ENCODE measurements at regions not wholly inside any gene's neighbourhood (a gene's known extent, or its start where the extent isn't known, plus 50 kb on each side); places are given as distances from the start of the nearest gene placed in this dataset.
A peak's percentile ranks its signal among the peaks of the same experiment; 100 is the strongest.

- H3K23ac ChIP-seq (ENCODE audit: low read length): no peak overlapping the region
- WGBS (ENCODE audit: extremely low coverage, insufficient coverage, insufficient read length): no CpG with 5 or more reads among the region's 7 CpGs
- no peak overlapping the region for H4K8ac ChIP-seq (ENCODE audit: low read depth, low read length)
- H3K4me1 ChIP-seq (ENCODE audit: control insufficient read depth in 1 of 2, insufficient read depth in 2 of 2, low read length in 2 of 2): peaks cover 2 to 8% of the 10 kb centered on the region in 2 experiments
- H3K14ac ChIP-seq (ENCODE audit: low read length): peak overlapping the region; percentile 52
- no peak for DNase-seq
- peak overlapping the region; percentile 70 for H2AFZ ChIP-seq (ENCODE audit: insufficient read depth, low read length, poor library complexity)
- no peaks in the 10 kb centered on the region for H3K36me3 ChIP-seq (ENCODE audit: control insufficient read depth in 1 of 2, insufficient read depth in 2 of 2, low read length in 2 of 2)
- H3K9me3 ChIP-seq (ENCODE audit: insufficient read depth, low read depth, low read length): no peaks in the 10 kb centered on the region
- H3K4ac ChIP-seq (ENCODE audit: low read depth, low read length): no peak overlapping the region
- peaks cover 2% of the 10 kb centered on the region for H3K79me1 ChIP-seq (ENCODE audit: low read length)
- H3K27ac ChIP-seq (ENCODE audit: low read depth, low read length): no peak overlapping the region
- peak overlapping the region; percentile 76 for H3K18ac ChIP-seq (ENCODE audit: low read length)
- peak overlapping the region; percentile 69 for H2BK120ac ChIP-seq (ENCODE audit: insufficient read depth, low read length, poor library complexity)
- no peaks in the 10 kb centered on the region for H3K27me3 ChIP-seq (ENCODE audit: insufficient read depth, low read length)
- H2BK5ac ChIP-seq (ENCODE audit: low read depth, low read length, poor library complexity): peak overlapping the region; percentile 59
- H3K4me3 ChIP-seq (ENCODE audit: low read depth, low read length): no peak overlapping the region
- peak overlapping the region; percentile 75 for H2AK5ac ChIP-seq (ENCODE audit: low read length)
- peak overlapping the region; percentile 97 for H2BK12ac ChIP-seq (ENCODE audit: low read length)
- peak overlapping the region; percentile 42 for H4K91ac ChIP-seq (ENCODE audit: low read depth, low read length)
- H3K9ac ChIP-seq (ENCODE audit: low read length): no peak overlapping the region
- peaks cover 2% of the 10 kb centered on the region for H3K79me2 ChIP-seq (ENCODE audit: control insufficient read depth, insufficient read depth, low read length, poor library complexity)
- H4K12ac ChIP-seq (ENCODE audit: low read depth, low read length): no peak overlapping the region
- no peak overlapping the region for H3K4me2 ChIP-seq (ENCODE audit: low read length)
Observed at GRCh38 chr6:125597411-125598253, 151.8 kb upstream of the HEY2 start.

- peaks cover 2% of the 10 kb centered on the region for H3K79me2 ChIP-seq (ENCODE audit: control insufficient read depth, insufficient read depth, low read length, poor library complexity)
- H2AK5ac ChIP-seq (ENCODE audit: low read length): no peak overlapping the region
- no peak overlapping the region for H3K18ac ChIP-seq (ENCODE audit: low read length)
- H2BK5ac ChIP-seq (ENCODE audit: low read depth, low read length, poor library complexity): no peak overlapping the region
- H2BK12ac ChIP-seq (ENCODE audit: low read length): no peak overlapping the region
- no peak overlapping the region for H4K8ac ChIP-seq (ENCODE audit: low read depth, low read length)
- H3K9me3 ChIP-seq (ENCODE audit: insufficient read depth, low read depth, low read length): no peaks in the 10 kb centered on the region
- H3K14ac ChIP-seq (ENCODE audit: low read length): no peak overlapping the region
- H2BK120ac ChIP-seq (ENCODE audit: insufficient read depth, low read length, poor library complexity): no peak overlapping the region
- no peak overlapping the region for H3K4ac ChIP-seq (ENCODE audit: low read depth, low read length)
- no peak overlapping the region for H3K4me2 ChIP-seq (ENCODE audit: low read length)
- no peak overlapping the region for H2AFZ ChIP-seq (ENCODE audit: insufficient read depth, low read length, poor library complexity)
- H4K91ac ChIP-seq (ENCODE audit: low read depth, low read length): peak overlapping the region; percentile 2
- no peak overlapping the region for H3K4me3 ChIP-seq (ENCODE audit: low read depth, low read length)
- H3K79me1 ChIP-seq (ENCODE audit: low read length): peaks cover 2% of the 10 kb centered on the region
- H3K27ac ChIP-seq (ENCODE audit: low read depth, low read length): no peak overlapping the region
- no CpG with 5 or more reads among the region's 5 CpGs for WGBS (ENCODE audit: extremely low coverage, insufficient coverage, insufficient read length)
- H3K36me3 ChIP-seq (ENCODE audit: control insufficient read depth in 1 of 2, insufficient read depth in 2 of 2, low read length in 2 of 2): no peaks in the 10 kb centered on the region
- no peak overlapping the region for H3K9ac ChIP-seq (ENCODE audit: low read length)
- H3K27me3 ChIP-seq (ENCODE audit: insufficient read depth, low read length): no peaks in the 10 kb centered on the region
- no peak overlapping the region for H4K12ac ChIP-seq (ENCODE audit: low read depth, low read length)
- peak; percentile 84 to 90 for DNase-seq
- peaks cover 2 to 8% of the 10 kb centered on the region in 2 experiments for H3K4me1 ChIP-seq (ENCODE audit: control insufficient read depth in 1 of 2, insufficient read depth in 2 of 2, low read length in 2 of 2)
- no peak overlapping the region for H3K23ac ChIP-seq (ENCODE audit: low read length)
Observed at GRCh38 chr6:125598422-125598821, 151.0 kb upstream of the HEY2 start.

GRCh38 chr6:125604257-125604656 is 145.2 kb upstream of the HEY2 start:
- Histone ChIP-seq H3K23ac (ENCODE audit: low read length) (no peak overlapping the region), H4K91ac (ENCODE audit: low read depth, low read length) (no peak overlapping the region), H3K14ac (ENCODE audit: low read length) (no peak overlapping the region)

DNA sequence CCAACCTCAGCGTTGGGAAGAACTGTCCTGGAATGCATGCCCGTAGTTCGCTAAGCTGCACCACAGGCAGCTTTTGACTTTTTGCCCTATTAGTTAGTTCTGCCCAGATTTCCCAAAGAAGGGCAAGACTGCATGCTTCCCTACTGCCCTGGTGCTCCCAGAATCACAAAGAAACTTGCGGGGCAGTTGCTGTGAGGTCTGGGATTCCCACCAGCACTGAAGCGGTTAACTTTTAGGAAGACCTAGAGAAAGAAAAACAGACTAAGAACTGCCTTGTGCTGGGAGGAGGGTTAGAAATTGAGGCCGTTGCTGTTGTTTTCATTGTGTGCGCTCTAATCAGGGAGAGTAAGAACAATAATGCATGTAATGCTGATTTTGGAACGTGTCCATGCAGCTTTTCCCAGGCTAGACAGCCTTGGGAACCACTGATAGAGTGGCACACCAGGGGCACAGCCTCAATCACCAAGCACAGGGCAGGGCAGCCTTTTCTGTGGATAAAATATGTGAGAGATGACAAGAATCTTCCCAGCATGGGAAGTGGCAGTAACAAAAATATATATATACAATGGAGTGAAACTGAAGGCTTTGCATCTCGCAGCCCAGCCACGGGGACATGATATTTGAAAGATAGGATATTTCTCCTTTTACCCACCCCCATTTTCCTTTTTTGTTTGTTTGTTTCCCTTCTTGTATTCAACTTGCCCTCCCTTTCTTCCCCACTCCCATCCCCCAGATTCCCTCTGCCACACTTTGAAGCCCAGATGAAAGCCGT is 137.7 kb upstream of the HEY2 start:
- Histone ChIP-seq H3K27ac (ENCODE audit: low read depth, low read length) (no peak overlapping the region), H2BK5ac (ENCODE audit: low read depth, low read length, poor library complexity) (no peak overlapping the region), H3K4me1 (ENCODE audit: control insufficient read depth in 1 of 2, insufficient read depth in 2 of 2, low read length in 2 of 2) (peaks cover 4 to 8% of the 10 kb centered on the region in 2 experiments), H2BK12ac (ENCODE audit: low read length) (peak overlapping the region; percentile 36), H3K9ac (ENCODE audit: low read length) (peak overlapping the region; percentile 12), H3K9me3 (ENCODE audit: insufficient read depth, low read depth, low read length) (no peaks in the 10 kb centered on the region), H2AK5ac (ENCODE audit: low read length) (no peak overlapping the region), H3K79me2 (ENCODE audit: control insufficient read depth, insufficient read depth, low read length, poor library complexity) (no peaks in the 10 kb centered on the region), H4K8ac (ENCODE audit: low read depth, low read length) (peak overlapping the region; percentile 68), H4K91ac (ENCODE audit: low read depth, low read length) (peak overlapping the region; percentile 39), H4K12ac (ENCODE audit: low read depth, low read length) (no peak overlapping the region), H3K23ac (ENCODE audit: low read length) (no peak overlapping the region), H3K27me3 (ENCODE audit: insufficient read depth, low read length) (no peaks in the 10 kb centered on the region), H3K4me3 (ENCODE audit: low read depth, low read length) (no peak overlapping the region), H3K36me3 (ENCODE audit: control insufficient read depth in 1 of 2, insufficient read depth in 2 of 2, low read length in 2 of 2) (no peaks in the 10 kb centered on the region), H2BK120ac (ENCODE audit: insufficient read depth, low read length, poor library complexity) (no peak overlapping the region), H3K18ac (ENCODE audit: low read length) (no peak overlapping the region), H2AFZ (ENCODE audit: insufficient read depth, low read length, poor library complexity) (peak overlapping the region; percentile 94), H3K4me2 (ENCODE audit: low read length) (peak overlapping the region; percentile 43), H3K14ac (ENCODE audit: low read length) (peak overlapping the region; percentile 74), H3K79me1 (ENCODE audit: low read length) (peaks cover 4% of the 10 kb centered on the region), H3K4ac (ENCODE audit: low read depth, low read length) (no peak overlapping the region)
- DNase-seq: no peak
- no CpG with 5 or more reads among the region's 11 CpGs for WGBS (ENCODE audit: extremely low coverage, insufficient coverage, insufficient read length)

More at GRCh38 chr6:125604257-125604656, 145.2 kb upstream of the HEY2 start:
- Histone ChIP-seq H4K12ac (ENCODE audit: low read depth, low read length) (no peak overlapping the region), H2BK5ac (ENCODE audit: low read depth, low read length, poor library complexity) (no peak overlapping the region), H3K27ac (ENCODE audit: low read depth, low read length) (no peak overlapping the region), H3K9me3 (ENCODE audit: insufficient read depth, low read depth, low read length) (no peaks in the 10 kb centered on the region), H2AK5ac (ENCODE audit: low read length) (no peak overlapping the region), H3K36me3 (ENCODE audit: control insufficient read depth in 1 of 2, insufficient read depth in 2 of 2, low read length in 2 of 2) (no peaks in the 10 kb centered on the region), H2AFZ (ENCODE audit: insufficient read depth, low read length, poor library complexity) (no peak overlapping the region), H3K79me1 (ENCODE audit: low read length) (no peaks in the 10 kb centered on the region), H3K27me3 (ENCODE audit: insufficient read depth, low read length) (no peaks in the 10 kb centered on the region), H3K4me3 (ENCODE audit: low read depth, low read length) (no peak overlapping the region), H4K8ac (ENCODE audit: low read depth, low read length) (no peak overlapping the region), H3K18ac (ENCODE audit: low read length) (no peak overlapping the region), H3K4me2 (ENCODE audit: low read length) (no peak overlapping the region), H3K79me2 (ENCODE audit: control insufficient read depth, insufficient read depth, low read length, poor library complexity) (no peaks in the 10 kb centered on the region), H2BK120ac (ENCODE audit: insufficient read depth, low read length, poor library complexity) (no peak overlapping the region), H2BK12ac (ENCODE audit: low read length) (no peak overlapping the region), H3K4me1 (ENCODE audit: control insufficient read depth in 1 of 2, insufficient read depth in 2 of 2, low read length in 2 of 2) (no peaks in the 10 kb centered on the region), H3K9ac (ENCODE audit: low read length) (no peak overlapping the region), H3K4ac (ENCODE audit: low read depth, low read length) (no peak overlapping the region)
- no CpG with 5 or more reads among the region's 1 CpG for WGBS (ENCODE audit: extremely low coverage, insufficient coverage, insufficient read length)
- DNase-seq: no peak

Measured in trophoblast cell (in vitro differentiated cells and primary cell).